BLaER1 (cell line): ENCODE measurements at regions not wholly inside any gene's neighbourhood (a gene's known extent, or its start where the extent isn't known, plus 50 kb on each side); places are given as distances from the start of the nearest gene placed in this dataset.

ENCODE experiments used
- H3K27ac ChIP-seq: shearing (Covaris generic); formaldehyde crosslinking; 2 replicates; pipeline ENCODE4 v1.8.1; 2022
- H3K27me3 ChIP-seq: shearing (Covaris generic); formaldehyde crosslinking; 2 replicates; pipeline ENCODE4 v1.8.1; 2022
- H3K36me3 ChIP-seq: shearing (Covaris generic); formaldehyde crosslinking; 2 replicates; pipeline ENCODE4 v1.8.1; 2022
- H3K4me1 ChIP-seq: shearing (Covaris generic); formaldehyde crosslinking; 2 replicates; pipeline ENCODE4 v1.8.1; 2022
- H3K4me2 ChIP-seq: shearing (Covaris generic); formaldehyde crosslinking; 2 replicates; pipeline ENCODE4 v1.8.1; 2022
- H3K4me3 ChIP-seq: shearing (Covaris generic); formaldehyde crosslinking; 2 replicates; pipeline ENCODE4 v1.8.1; 2022
- H3K9ac ChIP-seq: shearing (Covaris generic); formaldehyde crosslinking; 2 replicates; pipeline ENCODE4 v1.8.1; 2022
- H3K9me3 ChIP-seq: shearing (Covaris generic); formaldehyde crosslinking; 2 replicates; pipeline ENCODE4 v1.8.1; 2022
- H4K20me1 ChIP-seq: shearing (Covaris generic); formaldehyde crosslinking; 2 replicates; pipeline ENCODE4 v1.8.1; 2022
- Cebpa-rat ChIP-seq: shearing (Covaris generic); IDR thresholded peaks from 2 replicates; pipeline ENCODE4 v1.8.1; 2022

DNA sequence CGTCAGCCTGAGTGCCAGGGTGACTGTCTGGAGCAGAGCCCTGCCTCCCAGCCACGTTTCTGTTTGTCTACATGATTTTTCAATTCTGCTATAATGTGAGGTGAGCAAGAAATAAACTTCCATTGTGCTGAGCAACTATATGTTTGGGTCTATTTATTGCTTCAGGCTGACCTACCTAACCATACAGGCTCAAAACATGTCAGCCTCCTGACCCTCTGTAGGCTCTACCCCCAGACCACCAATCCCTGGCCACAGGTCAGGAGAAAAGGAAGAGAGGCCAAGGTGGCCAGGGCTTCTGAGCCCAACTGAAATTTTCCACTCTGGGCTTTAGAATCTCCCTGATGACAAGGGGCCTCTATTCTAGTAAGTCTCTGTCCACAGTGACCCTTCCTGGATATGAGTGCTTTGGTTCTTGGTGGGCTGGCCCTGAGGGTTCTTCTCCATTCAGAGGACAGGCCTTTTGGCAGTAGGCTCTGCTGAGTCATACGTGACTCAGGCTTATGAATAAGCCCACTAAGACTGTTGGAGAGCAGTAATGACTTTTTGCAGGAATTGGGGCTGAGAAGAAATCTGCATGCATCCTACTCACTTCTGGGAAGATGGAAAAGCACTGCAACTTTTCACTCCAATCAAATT lies 117.2 kb upstream of the TBCA start:
- H3K4me2 ChIP-seq, result no peak overlapping the region
- H3K4me3 ChIP-seq, result no peak overlapping the region
- no peak overlapping the region for H3K27ac ChIP-seq

DNA sequence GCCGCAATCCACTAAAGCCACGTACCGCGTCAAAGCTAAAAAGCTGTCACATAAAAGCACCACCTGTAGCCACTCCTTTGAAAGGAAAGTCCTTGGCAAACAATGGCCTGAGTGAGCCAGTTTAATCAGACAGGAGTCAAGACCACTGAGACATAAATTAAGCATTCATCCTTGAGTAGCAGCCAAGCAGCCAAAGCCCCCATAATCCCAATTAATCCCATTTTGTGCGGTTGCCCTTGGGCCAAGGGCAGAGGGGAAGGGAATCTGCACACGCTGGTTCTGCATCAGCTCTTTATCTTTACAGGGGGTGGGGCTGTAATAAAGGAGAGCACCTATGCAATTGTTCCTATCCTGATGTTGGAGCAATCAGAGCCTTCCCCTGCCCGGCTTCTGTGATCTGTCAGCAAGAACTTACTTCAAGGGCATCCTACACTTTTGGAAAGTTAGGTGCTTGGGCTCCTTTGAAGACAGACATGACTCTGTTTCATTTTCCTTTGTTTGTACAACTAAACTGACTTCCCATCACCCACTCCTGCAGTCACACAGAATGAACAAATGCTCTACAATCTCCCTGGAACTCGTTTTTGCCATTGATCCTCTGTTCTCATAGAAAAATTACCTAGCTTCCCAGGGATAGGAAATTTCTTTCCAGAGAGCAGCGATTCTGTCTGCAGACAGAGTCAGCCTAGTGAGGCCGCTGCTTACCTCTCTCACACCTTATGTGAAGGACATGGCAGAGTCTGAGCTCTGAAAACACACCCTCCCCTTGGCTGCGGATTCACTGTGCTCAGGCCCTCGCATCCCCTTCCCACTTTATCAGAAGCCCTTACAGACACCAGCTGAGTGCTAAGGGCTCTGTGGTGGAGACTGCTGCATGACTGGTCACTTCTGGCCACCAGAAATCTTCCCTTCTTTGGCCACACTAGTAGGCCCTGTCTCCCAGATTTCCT lies 116.2 kb upstream of the TBCA start:
- Histone ChIP-seq H3K36me3 (no peaks in the 10 kb centered on the region), H3K27me3 (no peaks in the 10 kb centered on the region), H3K9ac (no peak overlapping the region), H3K9me3 (no peaks in the 10 kb centered on the region), H3K4me3 (no peak overlapping the region), H3K4me1 (no peaks in the 10 kb centered on the region), H3K4me2 (no peak overlapping the region), H3K27ac (no peak overlapping the region), H4K20me1 (no peaks in the 10 kb centered on the region)
- no peak for TF ChIP-seq Cebpa-rat

More for the DNA sequence above, 117.2 kb upstream of the TBCA start:
- no peak for TF ChIP-seq Cebpa-rat
- Histone ChIP-seq H4K20me1 (no peaks in the 10 kb centered on the region), H3K27me3 (no peaks in the 10 kb centered on the region), H3K9ac (no peak overlapping the region), H3K9me3 (no peaks in the 10 kb centered on the region), H3K4me1 (no peaks in the 10 kb centered on the region), H3K36me3 (no peaks in the 10 kb centered on the region)

DNA sequence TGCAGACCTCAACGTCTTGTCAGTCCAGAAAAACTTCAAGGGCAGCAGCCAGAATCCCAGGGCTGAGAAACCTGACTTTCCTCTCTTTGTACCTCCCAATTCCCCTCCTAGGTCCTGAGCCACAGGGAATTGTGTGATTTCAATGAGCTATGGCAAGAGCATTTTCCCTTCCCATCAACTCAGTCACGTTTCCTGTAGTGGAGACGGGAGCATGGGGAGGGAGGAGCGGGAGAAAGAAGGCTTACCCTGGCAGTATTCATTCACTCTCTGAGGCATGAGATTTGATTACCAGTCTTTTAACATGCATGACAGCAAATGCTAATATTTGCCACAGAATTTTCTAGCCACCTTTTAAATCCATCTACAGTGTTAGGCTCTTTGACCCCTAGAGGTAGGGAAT lies 109.4 kb upstream of the TBCA start:
- no peaks in the 10 kb centered on the region for H3K27me3 ChIP-seq
- peaks cover 20% of the 10 kb centered on the region for H3K4me1 ChIP-seq
- no peak for TF ChIP-seq Cebpa-rat
- H3K4me3 ChIP-seq, result no peak overlapping the region
- no peaks in the 10 kb centered on the region for H4K20me1 ChIP-seq
- no peaks in the 10 kb centered on the region for H3K9me3 ChIP-seq
- no peak overlapping the region for H3K27ac ChIP-seq
- peak overlapping the region; percentile 49; the same call in 1 of the 2 replicates for H3K4me2 ChIP-seq
- H3K36me3 ChIP-seq, result no peaks in the 10 kb centered on the region
- H3K9ac ChIP-seq, result no peak overlapping the region

DNA sequence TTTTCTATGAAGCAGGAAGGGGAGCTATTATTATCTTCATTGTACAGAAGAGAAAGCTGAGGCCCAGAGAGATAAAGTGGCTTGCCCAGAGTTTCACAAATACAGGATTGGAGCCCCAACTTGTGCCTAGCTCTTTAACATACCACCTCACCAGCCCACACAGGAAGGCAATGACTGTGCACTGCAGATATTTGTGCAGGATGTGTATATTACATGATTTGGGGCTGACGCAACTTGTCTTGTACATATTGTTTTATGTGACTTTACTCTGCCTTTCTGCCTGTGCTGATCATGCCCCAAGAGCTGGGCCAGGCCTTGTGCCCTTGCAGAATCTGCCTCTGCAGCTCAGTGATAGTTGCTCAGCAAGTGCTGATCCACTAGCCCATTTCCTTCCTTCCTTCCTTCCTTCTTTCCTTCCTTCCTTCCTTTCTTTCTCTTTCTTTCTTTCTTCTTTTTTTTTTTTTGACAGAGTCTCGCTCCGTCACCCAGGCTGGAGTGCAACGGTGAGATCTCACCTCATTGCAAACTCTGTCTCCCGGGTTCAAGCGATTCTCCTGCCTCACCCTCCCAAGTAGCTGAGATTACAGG lies 106.6 kb upstream of the TBCA start:
- H3K4me2 ChIP-seq, result peak overlapping the region; percentile 18
- H3K27ac ChIP-seq, result no peak overlapping the region
- TF ChIP-seq Cebpa-rat, result no peak
- H4K20me1 ChIP-seq, result no peaks in the 10 kb centered on the region
- H3K27me3 ChIP-seq, result no peaks in the 10 kb centered on the region
- peaks cover 20% of the 10 kb centered on the region for H3K4me1 ChIP-seq
- no peaks in the 10 kb centered on the region for H3K9me3 ChIP-seq
- no peaks in the 10 kb centered on the region for H3K36me3 ChIP-seq
- H3K4me3 ChIP-seq, result no peak overlapping the region
- H3K9ac ChIP-seq, result no peak overlapping the region

DNA sequence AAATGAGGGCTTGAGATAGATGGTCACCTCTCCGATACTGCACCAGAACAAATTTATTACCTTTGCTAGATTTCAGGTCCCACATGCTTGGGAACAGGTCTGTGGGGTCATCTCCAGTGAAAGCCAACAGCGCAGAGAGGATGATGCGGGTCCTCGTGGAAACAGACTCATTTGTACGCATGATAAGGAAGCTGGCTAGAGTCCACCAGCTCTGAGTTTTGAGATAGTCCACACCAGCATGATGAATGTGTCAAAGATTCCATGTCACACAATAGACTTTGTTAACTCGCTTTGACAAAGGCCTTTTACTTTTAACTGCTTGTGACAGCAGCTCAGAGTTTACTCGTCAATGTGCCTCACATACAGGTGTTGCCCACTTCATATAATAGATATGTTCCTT lies 105.4 kb upstream of the TBCA start:
- H3K9ac ChIP-seq, result no peak overlapping the region
- no peak overlapping the region for H3K4me2 ChIP-seq
- H3K27ac ChIP-seq, result no peak overlapping the region
- no peaks in the 10 kb centered on the region for H3K36me3 ChIP-seq
- no peak overlapping the region for H3K4me3 ChIP-seq
- H3K4me1 ChIP-seq, result peaks cover 20% of the 10 kb centered on the region
- H4K20me1 ChIP-seq, result no peaks in the 10 kb centered on the region
- TF ChIP-seq Cebpa-rat, result no peak
- no peaks in the 10 kb centered on the region for H3K27me3 ChIP-seq
- no peaks in the 10 kb centered on the region for H3K9me3 ChIP-seq

DNA sequence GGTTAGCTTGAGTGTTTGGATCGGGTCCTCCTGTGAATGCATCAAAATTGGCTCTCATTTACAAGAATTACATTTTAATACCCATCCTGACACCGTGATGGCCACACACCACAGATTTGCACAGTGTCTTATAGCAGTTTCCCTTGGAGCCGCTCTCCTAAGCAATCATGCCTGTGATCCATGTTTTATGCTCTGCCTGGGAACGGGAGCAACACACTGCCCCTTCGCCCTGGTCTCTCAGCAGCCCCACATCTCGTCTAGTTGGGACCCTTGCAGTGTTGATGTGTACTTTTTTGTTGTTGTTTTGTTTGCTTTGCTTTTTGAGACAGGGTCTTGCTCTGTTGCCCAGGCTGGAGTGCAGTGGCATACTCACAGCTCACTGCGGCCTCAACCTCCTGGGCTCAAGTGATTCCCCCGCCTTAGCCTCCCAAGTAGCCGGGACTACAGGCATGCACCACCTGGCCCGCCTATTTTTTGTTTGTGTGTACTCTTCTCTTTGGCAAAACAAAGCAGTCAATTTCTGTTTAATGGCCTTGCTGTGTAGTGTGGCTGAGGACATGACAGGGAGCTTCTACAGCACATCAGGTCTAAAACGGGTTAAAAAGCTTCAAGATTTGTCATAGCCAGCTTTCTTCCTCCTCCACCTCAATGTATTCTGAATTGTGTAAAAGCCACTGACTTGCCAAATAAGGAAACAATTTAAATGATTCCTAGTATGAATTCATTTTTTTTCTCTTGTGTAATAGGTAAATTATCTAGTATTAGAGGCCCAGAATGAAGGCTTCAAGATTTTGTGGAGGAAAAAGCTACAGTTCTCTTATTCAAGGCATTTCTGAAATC lies 101.6 kb upstream of the TBCA start:
- peaks cover 3% of the 10 kb centered on the region for H3K4me1 ChIP-seq
- TF ChIP-seq Cebpa-rat, result no peak

DNA sequence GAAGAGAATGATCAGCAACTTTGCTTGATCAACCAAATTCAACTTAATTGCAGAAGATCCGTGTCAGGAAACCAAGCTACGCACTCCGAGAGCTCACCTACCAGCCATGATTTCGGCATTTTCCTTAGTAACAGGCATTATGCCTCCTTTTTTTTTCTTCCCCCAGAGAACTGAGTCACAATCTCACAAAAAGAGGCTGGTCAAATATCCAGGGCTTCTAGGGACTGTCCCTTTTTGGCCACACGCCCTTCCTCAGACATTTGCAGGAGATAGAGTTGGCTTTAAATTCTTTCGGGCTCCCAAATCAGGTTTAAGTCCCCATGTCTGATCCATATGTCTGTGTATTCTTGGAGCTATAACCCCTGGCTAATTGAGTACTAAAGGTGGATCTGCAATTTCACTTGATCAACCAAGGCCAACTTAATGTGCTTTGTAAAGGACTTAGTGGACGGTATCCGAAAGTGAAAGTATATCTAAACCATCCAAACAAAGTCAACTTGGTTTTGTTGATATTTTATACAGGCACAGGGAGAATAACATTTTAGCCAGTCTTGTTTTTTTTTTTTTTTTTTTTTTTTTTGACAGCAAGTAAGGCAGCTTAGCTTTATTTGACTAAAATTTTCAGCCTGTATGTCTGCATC lies 100.8 kb upstream of the TBCA start:
- no peak overlapping the region for H3K4me3 ChIP-seq
- TF ChIP-seq Cebpa-rat, result no peak
- H3K9me3 ChIP-seq, result no peaks in the 10 kb centered on the region
- no peak overlapping the region for H3K9ac ChIP-seq
- H3K27me3 ChIP-seq, result no peaks in the 10 kb centered on the region
- H3K4me1 ChIP-seq, result no peaks in the 10 kb centered on the region
- H4K20me1 ChIP-seq, result no peaks in the 10 kb centered on the region
- H3K27ac ChIP-seq, result no peak overlapping the region
- H3K36me3 ChIP-seq, result no peaks in the 10 kb centered on the region
- no peak overlapping the region for H3K4me2 ChIP-seq

More for the DNA sequence above, 101.6 kb upstream of the TBCA start:
- H3K9me3 ChIP-seq, result no peaks in the 10 kb centered on the region
- H3K27me3 ChIP-seq, result no peaks in the 10 kb centered on the region
- no peak overlapping the region for H3K27ac ChIP-seq
- H3K9ac ChIP-seq, result no peak overlapping the region
- H3K4me3 ChIP-seq, result no peak overlapping the region
- no peak overlapping the region for H3K4me2 ChIP-seq
- H3K36me3 ChIP-seq, result no peaks in the 10 kb centered on the region
- no peaks in the 10 kb centered on the region for H4K20me1 ChIP-seq

DNA sequence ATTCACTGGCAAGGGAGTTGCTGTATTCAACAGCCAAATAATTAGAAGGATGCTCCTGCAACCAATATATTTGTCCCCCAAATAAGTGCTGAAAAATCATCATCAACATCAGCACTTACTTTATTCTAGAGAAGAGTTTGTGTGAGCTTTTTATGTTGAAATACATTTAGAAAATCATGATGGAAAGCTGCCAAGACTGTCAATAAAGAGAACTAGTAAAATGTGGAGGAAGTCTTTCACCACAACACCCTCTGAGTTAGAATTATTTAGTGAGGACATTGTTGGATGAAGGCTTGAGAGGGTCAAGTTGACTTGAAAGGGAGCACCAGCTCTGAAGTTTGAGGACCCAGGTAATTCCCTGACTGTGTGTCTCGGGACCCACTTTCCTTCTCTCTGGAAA lies 100.2 kb upstream of the TBCA start:
- H3K4me2 ChIP-seq, result no peak overlapping the region
- no peak for TF ChIP-seq Cebpa-rat
- H4K20me1 ChIP-seq, result no peaks in the 10 kb centered on the region

DNA sequence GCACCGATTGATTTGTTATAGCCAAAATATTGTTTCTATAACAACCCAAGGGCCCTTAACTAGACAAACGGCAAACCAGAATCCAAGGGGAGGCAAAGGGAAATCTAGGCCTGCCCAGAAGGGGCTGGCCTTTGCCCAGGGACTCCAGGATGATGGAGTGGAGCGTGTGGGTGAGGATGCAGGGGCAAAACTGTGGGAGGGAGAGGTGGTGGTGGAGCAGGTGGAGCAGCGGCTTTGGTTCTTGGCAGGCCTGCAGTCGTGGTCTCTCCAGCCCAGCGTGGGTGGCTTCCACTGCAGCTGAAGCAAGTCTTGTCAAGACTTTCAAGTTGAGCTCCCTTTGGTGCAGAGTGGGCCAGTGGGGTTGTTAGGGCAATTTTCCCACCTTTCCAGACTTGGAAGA lies 98.6 kb upstream of the TBCA start:
- no peak overlapping the region for H3K9ac ChIP-seq
- no peak overlapping the region for H3K27ac ChIP-seq
- H3K4me1 ChIP-seq, result no peaks in the 10 kb centered on the region
- H3K4me2 ChIP-seq, result no peak overlapping the region
- TF ChIP-seq Cebpa-rat, result no peak
- H3K4me3 ChIP-seq, result no peak overlapping the region
- no peaks in the 10 kb centered on the region for H3K9me3 ChIP-seq
- no peaks in the 10 kb centered on the region for H3K36me3 ChIP-seq
- H4K20me1 ChIP-seq, result no peaks in the 10 kb centered on the region
- no peaks in the 10 kb centered on the region for H3K27me3 ChIP-seq

More for the DNA sequence above, 100.2 kb upstream of the TBCA start:
- Histone ChIP-seq H3K27me3 (no peaks in the 10 kb centered on the region), H3K27ac (no peak overlapping the region), H3K4me3 (no peak overlapping the region), H3K36me3 (no peaks in the 10 kb centered on the region), H3K4me1 (no peaks in the 10 kb centered on the region), H3K9me3 (no peaks in the 10 kb centered on the region), H3K9ac (no peak overlapping the region)
